ENCODE measurements at regions not wholly inside any gene's neighbourhood (a gene's known extent, or its start where the extent isn't known, plus 50 kb on each side); places are given as distances from the start of the nearest gene placed in this dataset.
"Not testable (repeated sequence)": the region's sequence is repeated elsewhere in the genome, so short reads cannot be mapped to it uniquely, and the experiment has no call there.

- no peaks in the 10 kb centered on the region for H3K36me3 ChIP-seq (ENCODE audit: control insufficient read depth, insufficient read depth, low read length)
- DNase-seq (ENCODE audit: low read depth), result no peak
- H3K4me3 ChIP-seq (ENCODE audit: low read depth, low read length), result no peak overlapping the region
- no peak for FAIRE-seq
- TF ChIP-seq CTCF (IDR thresholded peaks at IDR 0.05; ENCODE audit: insufficient read depth, low read length, severe bottlenecking), result no peak
- H3K27me3 ChIP-seq (ENCODE audit: control insufficient read depth, insufficient read depth, low read length), result no peaks in the 10 kb centered on the region
These were observed 182.4 kb downstream of the SKIDA1 start for GRCh38 chr10:21343087-21343486.

- DNase-seq (ENCODE audit: low read depth); H3K4me3 ChIP-seq (ENCODE audit: low read depth, low read length); H3K27me3 ChIP-seq (ENCODE audit: control insufficient read depth, insufficient read depth, low read length); FAIRE-seq; H3K36me3 ChIP-seq (ENCODE audit: control insufficient read depth, insufficient read depth, low read length): not testable (repeated sequence)
These were observed 183.0 kb downstream of the SKIDA1 start for GRCh38 chr10:21342499-21342898.

GRCh38 chr10:21340331-21340730 is 185.2 kb downstream of the SKIDA1 start:
- no peaks in the 10 kb centered on the region for H3K27me3 ChIP-seq (ENCODE audit: control insufficient read depth, insufficient read depth, low read length)
- DNase-seq (ENCODE audit: low read depth) (no peak), FAIRE-seq (no peak)
- no peaks in the 10 kb centered on the region for H3K36me3 ChIP-seq (ENCODE audit: control insufficient read depth, insufficient read depth, low read length)
- H3K4me3 ChIP-seq (ENCODE audit: low read depth, low read length), result no peak overlapping the region
- no peak for TF ChIP-seq CTCF (IDR thresholded peaks at IDR 0.05; ENCODE audit: insufficient read depth, low read length, severe bottlenecking)

- Histone ChIP-seq H3K27me3 (ENCODE audit: control insufficient read depth, insufficient read depth, low read length) (no peaks in the 10 kb centered on the region), H3K4me3 (ENCODE audit: low read depth, low read length) (no peak overlapping the region), H3K36me3 (ENCODE audit: control insufficient read depth, insufficient read depth, low read length) (no peaks in the 10 kb centered on the region)
- no peak for TF ChIP-seq CTCF (IDR thresholded peaks at IDR 0.05; ENCODE audit: insufficient read depth, low read length, severe bottlenecking)
- no peak for FAIRE-seq
- DNase-seq (ENCODE audit: low read depth), result no peak
These were observed 188.2 kb downstream of the SKIDA1 start for GRCh38 chr10:21337171-21337792.

GRCh38 chr10:21336476-21337170 is 188.9 kb downstream of the SKIDA1 start:
- no peaks in the 10 kb centered on the region for H3K27me3 ChIP-seq (ENCODE audit: control insufficient read depth, insufficient read depth, low read length)
- peak; percentile 13 for TF ChIP-seq CTCF (IDR thresholded peaks at IDR 0.05; ENCODE audit: insufficient read depth, low read length, severe bottlenecking)
- H3K36me3 ChIP-seq (ENCODE audit: control insufficient read depth, insufficient read depth, low read length), result no peaks in the 10 kb centered on the region
- DNase-seq (ENCODE audit: low read depth) (peak; percentile 95), FAIRE-seq (no peak)
- H3K4me3 ChIP-seq (ENCODE audit: low read depth, low read length), result no peak overlapping the region

GRCh38 chr10:21334891-21335696 is 190.4 kb downstream of the SKIDA1 start:
- DNase-seq (ENCODE audit: low read depth) (peak; percentile 93), FAIRE-seq (no peak)
- H3K36me3 ChIP-seq (ENCODE audit: control insufficient read depth, insufficient read depth, low read length), result no peaks in the 10 kb centered on the region
- no peak overlapping the region for H3K4me3 ChIP-seq (ENCODE audit: low read depth, low read length)
- no peaks in the 10 kb centered on the region for H3K27me3 ChIP-seq (ENCODE audit: control insufficient read depth, insufficient read depth, low read length)
- no peak for TF ChIP-seq CTCF (IDR thresholded peaks at IDR 0.05; ENCODE audit: insufficient read depth, low read length, severe bottlenecking)

Measured in bronchial epithelial cell (primary cell).